GM12878 (cell line): ENCODE measurements at regions not wholly inside any gene's neighbourhood (a gene's known extent, or its start where the extent isn't known, plus 50 kb on each side); places are given as distances from the start of the nearest gene placed in this dataset.

Source experiments
- ATAC-seq: fragments of 200-7000 bp; cut with Tn5 transposase; 3 replicates; pipeline ENCODE4 v1.9.1; 2020; ENCODE audit warnings: mild to moderate bottlenecking, moderate library complexity
- BruUV-seq: library from RNA; stranded (reverse); fragments of 400-500 nt; replicated peaks from 2 replicates; lab custom pipeline; 2021; lab: Mats Ljungman, UMichigan
- CTCF ChIA-PET: fragments of 300-600 bp; sonication (Branson Sonifier 250); formaldehyde crosslinking; extraction: SDS; loops from one replicate; lab custom pipeline; 2021; ENCODE audit warnings: inconsistent platforms; lab: Yijun Ruan, JAX
- POLR2A ChIA-PET: fragments of 350-600 bp; formaldehyde crosslinking; extraction: SDS; loops from one replicate; lab custom pipeline; 2021; ENCODE audit warnings: inconsistent platforms; lab: Charles Lee
- RAD21 ChIA-PET: fragments of 300-600 bp; sonication (Branson Sonifier 250); formaldehyde crosslinking; loops from one replicate; lab custom pipeline; 2023; ENCODE audit warnings: antibody characterized with exemption; ENCODE audit not compliant: unreplicated experiment; lab: Charles Lee
- SMC1A ChIA-PET: fragments of 300-600 bp; sonication (Branson Sonifier 250); formaldehyde crosslinking; loops from one replicate; lab custom pipeline; 2023; ENCODE audit not compliant: unreplicated experiment, uncharacterized antibody; lab: Charles Lee
- DNase-seq: peaks from one replicate; pipeline ENCODE4 v3.0.0-alpha.2; 2011; ENCODE audit warnings: low read depth, low spot score
- FAIRE-seq: peaks from 3 replicates; lab custom pipeline; 2011; peaks lifted over from hg19 to GRCh38; lab: Jason Lieb, UNC
- H2AFZ ChIP-seq: 2 replicates; pipeline ENCODE4 v1.6.0; 2011; ENCODE audit warnings: low read depth, low read length, control low read depth; ENCODE audit not compliant: control insufficient read depth
- H3K27ac ChIP-seq: 2 replicates; pipeline ENCODE4 v1.5.1; 2011; ENCODE audit warnings: control low read depth; ENCODE audit not compliant: control insufficient read depth, insufficient read depth
- H3K27me3 ChIP-seq, 2 experiments: replicated peaks in 1 of 2; 2 replicates each; pipeline versions ENCODE4 v1.6.0 to v1.6.1; 2011; ENCODE audit warnings: low read length in 1 of 2; ENCODE audit not compliant: control insufficient read depth in 2 of 2, insufficient read depth in 2 of 2
- H3K36me3 ChIP-seq, 2 experiments: 2 replicates each; pipeline ENCODE4 v1.5.1; 2011; ENCODE audit warnings: low read length in 1 of 2; ENCODE audit not compliant: control insufficient read depth in 2 of 2, insufficient read depth in 2 of 2
- H3K4me1 ChIP-seq: 2 replicates; pipeline ENCODE4 v1.6.1; 2011; ENCODE audit warnings: mild to moderate bottlenecking, low read length, moderate library complexity, mixed read lengths; ENCODE audit not compliant: control insufficient read depth, insufficient read depth
- H3K4me2 ChIP-seq: 2 replicates; pipeline ENCODE4 v1.6.0; 2011; ENCODE audit warnings: control low read depth; ENCODE audit not compliant: control insufficient read depth, insufficient read depth
- H3K4me3 ChIP-seq: fragments of 200-600 bp; sonication (generic); 2 replicates; pipeline ENCODE4 v1.5.1; 2016
- H3K79me2 ChIP-seq: 2 replicates; pipeline ENCODE4 v1.6.0; 2011; ENCODE audit warnings: low read length; ENCODE audit not compliant: control insufficient read depth, insufficient read depth
- H3K9ac ChIP-seq: 2 replicates; pipeline ENCODE4 v1.8.0; 2011; ENCODE audit warnings: low read length, control low read depth, mixed read lengths; ENCODE audit not compliant: control insufficient read depth, insufficient read depth
- H3K9me3 ChIP-seq: replicated peaks from 3 replicates; pipeline ENCODE4 v1.5.1; 2011; ENCODE audit warnings: mild to moderate bottlenecking, low read length; ENCODE audit not compliant: control insufficient read depth, insufficient read depth
- H4K20me1 ChIP-seq: 2 replicates; pipeline ENCODE4 v1.6.0; 2011; ENCODE audit not compliant: control insufficient read depth, insufficient read depth
- BHLHE40 ChIP-seq, 2 experiments: fragments of 450-650 bp in 1 of 2; IDR thresholded peaks; 2 replicates each; pipeline ENCODE4 v1.6.1; 2011 to 2017; ENCODE audit warnings: low read depth in 2 of 2, borderline replicate concordance in 1 of 2, improper control_type of control experiment in 1 of 2, low read length in 1 of 2, mild to moderate bottlenecking in 1 of 2
- CREM ChIP-seq: IDR thresholded peaks from 2 replicates; pipeline ENCODE4 v1.6.1; 2014; ENCODE audit warnings: antibody characterized with exemption, low read depth
- GATAD2B ChIP-seq: fragments of 450-650 bp; conservative IDR thresholded peaks from 2 replicates; pipeline ENCODE4 v1.6.1; 2017; ENCODE audit warnings: low read depth, mild to moderate bottlenecking, moderate library complexity
- HCFC1 ChIP-seq: fragments of 150-350 bp; IDR thresholded peaks from 2 replicates; pipeline ENCODE4 v1.6.1; 2014; ENCODE audit warnings: low read length
- JUNB ChIP-seq: IDR thresholded peaks from 2 replicates; pipeline ENCODE4 v1.6.1; 2016; ENCODE audit warnings: antibody characterized with exemption, mild to moderate bottlenecking
- KAT2A ChIP-seq: conservative IDR thresholded peaks from 2 replicates; pipeline ENCODE4 v1.6.1; 2011; ENCODE audit warnings: low read depth, low read length; ENCODE audit not compliant: control insufficient read depth
- NFYA ChIP-seq: IDR thresholded peaks from 2 replicates; pipeline ENCODE4 v1.6.1; 2011; ENCODE audit warnings: low read depth, mild to moderate bottlenecking, low read length, improper control_type of control experiment, borderline replicate concordance
- SMAD5 ChIP-seq: IDR thresholded peaks from 2 replicates; pipeline ENCODE4 v1.6.1; 2016; ENCODE audit warnings: antibody characterized with exemption, low read depth
- SRF ChIP-seq, 2 experiments: IDR thresholded peaks; 2 replicates each; pipeline ENCODE4 v1.6.1; 2011; ENCODE audit warnings: low read depth in 2 of 2, low read length in 2 of 2, mild to moderate bottlenecking in 1 of 2, moderate library complexity in 1 of 2
- TBL1XR1 ChIP-seq: IDR thresholded peaks from 2 replicates; pipeline ENCODE4 v1.6.1; 2012; ENCODE audit warnings: low read depth, low read length, improper control_type of control experiment
- ZNF384 ChIP-seq: IDR thresholded peaks from 2 replicates; pipeline ENCODE4 v1.6.1; 2012; ENCODE audit warnings: low read depth, mild to moderate bottlenecking, low read length, improper control_type of control experiment, borderline replicate concordance
- WGBS: methylation state at CpG from one replicate; pipeline ENCODE4 v1.1.6; 2016; ENCODE audit warnings: low lambda C conversion rate; ENCODE audit not compliant: insufficient replicate concordance, insufficient coverage; ENCODE audit errors: missing lambda C conversion rate; 5-methylcytosine and 5-hydroxymethylcytosine counted together
- in situ Hi-C: fragments of 300-500 bp; cut with MboI; formaldehyde crosslinking; loops from 9 replicates; pipeline ENCODE4 v1.14.3; 2018; ENCODE audit warnings: mixed read lengths
- intact Hi-C: fragments of 100-400 bp; cut with micrococcal nuclease; formaldehyde crosslinking; loops from one replicate; pipeline ENCODE4 v1.14.2; 2022; ENCODE audit not compliant: unreplicated experiment
- TF ChIP-seq, protein P1 (sequence below): fragments of 450-650 bp; conservative IDR thresholded peaks from 2 replicates; pipeline ENCODE4 v1.6.1; 2017; ENCODE audit warnings: mild to moderate bottlenecking, moderate library complexity

DNA sequence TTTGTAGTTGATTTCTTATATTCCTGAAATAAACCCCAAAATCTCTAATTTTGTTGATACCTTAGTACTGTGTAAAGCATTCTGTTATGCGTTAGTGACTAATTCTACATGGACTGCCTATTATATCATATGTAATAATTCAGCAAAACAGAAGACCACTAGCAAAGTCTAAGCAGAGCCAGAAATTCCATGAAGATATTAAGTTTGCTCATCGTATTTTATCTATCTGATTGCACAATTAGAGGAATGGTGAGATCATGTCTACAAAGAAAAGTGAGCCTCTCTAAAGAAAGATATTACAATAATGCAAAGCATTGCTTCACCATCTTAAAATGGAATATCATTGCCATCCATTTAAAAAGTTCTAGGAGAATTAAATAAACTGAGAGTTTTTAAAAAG lies 374.6 kb upstream of the SLC7A11 start:
- ChIA-PET POLR2A (no interaction called here), RAD21 (no interaction called here), CTCF (interaction anchor here (1.1 kb wide), 1 partner anchor 64 kb away, joined by 3 read pairs; no protein-coding TSS in a partner anchor)
- no peak for DNase-seq
- no peak overlapping the region for H3K4me3 ChIP-seq
- no peak overlapping the region for H3K27ac ChIP-seq
- H3K4me1 ChIP-seq = no peaks in the 10 kb centered on the region
- WGBS = 18% methylated on average over 2 of the region's 2 CpGs
- H3K9me3 ChIP-seq = no peaks in the 10 kb centered on the region
- no peaks in the 10 kb centered on the region for H3K36me3 ChIP-seq
- no peaks in the 10 kb centered on the region for H3K79me2 ChIP-seq
- in situ Hi-C loops = no loop called here
- no peak for FAIRE-seq
- H3K9ac ChIP-seq = no peak overlapping the region
- H3K4me2 ChIP-seq = no peak overlapping the region
- BruUV-seq = no TSS peak
- H2AFZ ChIP-seq = no peak overlapping the region
- H3K27me3 ChIP-seq = no peaks in the 10 kb centered on the region
- H4K20me1 ChIP-seq = no peaks in the 10 kb centered on the region
- intact Hi-C loops = no loop called here
- TF ChIP-seq JUNB (no peak), HCFC1 (no peak), KAT2A (no peak), NFYA (no peak), ZNF384 (no peak), TBL1XR1 (no peak), SRF (IDR thresholded peaks at IDR 0.05; ENCODE audit: low read depth in 2 of 2, low read length in 2 of 2) (no peak), CREM (no peak), GATAD2B (no peak), SMAD5 (no peak), BHLHE40 (IDR thresholded peaks at IDR 0.05; ENCODE audit: borderline replicate concordance in 1 of 2, low read depth in 2 of 2, low read length in 1 of 2) (no peak)
- TF ChIP-seq, protein P1, sequence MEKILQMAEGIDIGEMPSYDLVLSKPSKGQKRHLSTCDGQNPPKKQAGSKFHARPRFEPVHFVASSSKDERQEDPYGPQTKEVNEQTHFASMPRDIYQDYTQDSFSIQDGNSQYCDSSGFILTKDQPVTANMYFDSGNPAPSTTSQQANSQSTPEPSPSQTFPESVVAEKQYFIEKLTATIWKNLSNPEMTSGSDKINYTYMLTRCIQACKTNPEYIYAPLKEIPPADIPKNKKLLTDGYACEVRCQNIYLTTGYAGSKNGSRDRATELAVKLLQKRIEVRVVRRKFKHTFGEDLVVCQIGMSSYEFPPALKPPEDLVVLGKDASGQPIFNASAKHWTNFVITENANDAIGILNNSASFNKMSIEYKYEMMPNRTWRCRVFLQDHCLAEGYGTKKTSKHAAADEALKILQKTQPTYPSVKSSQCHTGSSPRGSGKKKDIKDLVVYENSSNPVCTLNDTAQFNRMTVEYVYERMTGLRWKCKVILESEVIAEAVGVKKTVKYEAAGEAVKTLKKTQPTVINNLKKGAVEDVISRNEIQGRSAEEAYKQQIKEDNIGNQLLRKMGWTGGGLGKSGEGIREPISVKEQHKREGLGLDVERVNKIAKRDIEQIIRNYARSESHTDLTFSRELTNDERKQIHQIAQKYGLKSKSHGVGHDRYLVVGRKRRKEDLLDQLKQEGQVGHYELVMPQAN = no peak
- TF ChIP-seq, all 136 proteins: peak for 0
- SMC1A ChIA-PET = interaction anchor here (1.5 to 4.4 kb wide), 2 partner anchors 9 to 13 kb away, joined by 5 to 17 read pairs; no protein-coding TSS in a partner anchor
- ATAC-seq = no peak
